K562 (cell line): ENCODE measurements at regions not wholly inside any gene's neighbourhood (a gene's known extent, or its start where the extent isn't known, plus 50 kb on each side); places are given as distances from the start of the nearest gene placed in this dataset.

Source experiments
- ARNT ChIP-seq, 2 experiments: fragments of 450-650 bp; IDR thresholded peaks; 2 replicates each; pipeline ENCODE4 v1.6.1; 2016; ENCODE audit warnings: mild to moderate bottlenecking in 1 of 2
- CEBPB ChIP-seq: fragments of 450-650 bp; IDR thresholded peaks from 2 replicates; pipeline ENCODE4 v1.6.1; 2016; ENCODE audit warnings: missing genetic modification characterization, missing compliant biosample characterization
- EP300 ChIP-seq: IDR thresholded peaks from 2 replicates; pipeline ENCODE4 v1.6.1; 2012; ENCODE audit warnings: low read length, improper control_type of control experiment
- GATAD2B ChIP-seq: fragments of 450-650 bp; IDR thresholded peaks from 2 replicates; pipeline ENCODE4 v1.6.1; 2017; ENCODE audit warnings: mild to moderate bottlenecking, borderline replicate concordance
- MTA3 ChIP-seq: fragments of 450-650 bp; formaldehyde crosslinking; IDR thresholded peaks from 2 replicates; pipeline ENCODE4 v1.6.1; 2017; ENCODE audit warnings: mild to moderate bottlenecking, borderline replicate concordance
- RUNX1 ChIP-seq: sonication (generic); IDR thresholded peaks from 2 replicates; pipeline ENCODE4 v1.6.1; 2016; ENCODE audit warnings: antibody characterized with exemption, low read depth
- SETDB1 ChIP-seq: IDR thresholded peaks from one replicate; pipeline ENCODE4 v1.6.1; 2012; ENCODE audit warnings: low read length, control low read depth, inconsistent platforms
- ZNF197 ChIP-seq: fragments of 200-800 bp; sonication (Bioruptor generic); IDR thresholded peaks from 2 replicates; pipeline ENCODE4 v1.6.1; 2016; ENCODE audit warnings: low read depth, missing genetic modification characterization, missing compliant biosample characterization
- ZNF696 ChIP-seq: fragments of 250-450 bp; sonication (Bioruptor Pico); conservative IDR thresholded peaks from 2 replicates; pipeline ENCODE4 v1.4.0; 2020; ENCODE audit warnings: mild to moderate bottlenecking, moderate library complexity
- TF ChIP-seq, protein P1 (sequence below), 3 experiments: IDR thresholded peaks in 2 of 3; conservative IDR thresholded peaks in 1 of 3; 2 replicates each; pipeline ENCODE4 v1.5.1; 2011 to 2012; ENCODE audit warnings: low read length in 3 of 3, mild to moderate bottlenecking in 3 of 3, control low read depth in 2 of 3, improper control_type of control experiment in 1 of 3, inconsistent platforms in 1 of 3, low read depth in 1 of 3, mixed read lengths in 1 of 3, moderate library complexity in 1 of 3; ENCODE audit not compliant: insufficient read depth in 2 of 3
- TF ChIP-seq, protein P2 (sequence below): sonication (generic); formaldehyde crosslinking; IDR thresholded peaks from 2 replicates; pipeline ENCODE4 v1.8.1; 2023; ENCODE audit warnings: mild to moderate bottlenecking, missing genetic modification reagents
- TF ChIP-seq, protein P3 (sequence below): fragments of 250-450 bp; sonication (Bioruptor Pico); IDR thresholded peaks from 2 replicates; pipeline ENCODE4 v1.5.0; 2022; ENCODE audit warnings: mild to moderate bottlenecking

DNA sequence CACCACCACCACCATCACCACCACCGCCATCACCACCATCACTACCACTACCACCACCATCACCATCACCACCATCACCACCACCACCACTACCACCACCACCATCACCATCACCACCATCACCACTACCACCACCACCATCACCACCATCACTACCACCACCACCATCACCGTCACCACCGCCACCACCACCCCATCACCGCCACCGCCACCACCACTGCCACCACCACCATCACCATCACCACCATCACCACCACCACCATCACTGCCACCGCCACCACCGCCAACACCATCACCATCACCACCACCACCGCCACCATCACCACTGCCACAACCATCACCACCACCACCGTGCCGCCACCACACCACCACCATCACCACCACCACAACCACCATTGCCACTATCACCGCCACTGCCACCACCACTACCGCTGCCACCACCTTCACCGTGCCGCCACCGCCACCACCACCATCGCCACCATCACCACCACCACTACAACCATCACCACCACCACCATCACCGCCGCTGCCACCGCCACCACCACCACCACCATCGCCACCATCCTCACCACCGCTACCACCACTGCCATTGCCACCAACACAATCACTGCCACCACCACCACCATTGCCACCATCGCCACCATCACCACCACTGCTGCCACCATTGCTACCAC, 1511.3 kb upstream of the AGA start:
- TF ChIP-seq, protein P1, sequence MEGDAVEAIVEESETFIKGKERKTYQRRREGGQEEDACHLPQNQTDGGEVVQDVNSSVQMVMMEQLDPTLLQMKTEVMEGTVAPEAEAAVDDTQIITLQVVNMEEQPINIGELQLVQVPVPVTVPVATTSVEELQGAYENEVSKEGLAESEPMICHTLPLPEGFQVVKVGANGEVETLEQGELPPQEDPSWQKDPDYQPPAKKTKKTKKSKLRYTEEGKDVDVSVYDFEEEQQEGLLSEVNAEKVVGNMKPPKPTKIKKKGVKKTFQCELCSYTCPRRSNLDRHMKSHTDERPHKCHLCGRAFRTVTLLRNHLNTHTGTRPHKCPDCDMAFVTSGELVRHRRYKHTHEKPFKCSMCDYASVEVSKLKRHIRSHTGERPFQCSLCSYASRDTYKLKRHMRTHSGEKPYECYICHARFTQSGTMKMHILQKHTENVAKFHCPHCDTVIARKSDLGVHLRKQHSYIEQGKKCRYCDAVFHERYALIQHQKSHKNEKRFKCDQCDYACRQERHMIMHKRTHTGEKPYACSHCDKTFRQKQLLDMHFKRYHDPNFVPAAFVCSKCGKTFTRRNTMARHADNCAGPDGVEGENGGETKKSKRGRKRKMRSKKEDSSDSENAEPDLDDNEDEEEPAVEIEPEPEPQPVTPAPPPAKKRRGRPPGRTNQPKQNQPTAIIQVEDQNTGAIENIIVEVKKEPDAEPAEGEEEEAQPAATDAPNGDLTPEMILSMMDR (IDR thresholded peaks at IDR 0.05 in 2 of 3, conservative IDR thresholded peaks at IDR 0.05 in 1 of 3; ENCODE audit: insufficient read depth in 2 of 3, low read depth in 1 of 3, low read length in 3 of 3) = no peak
- TF ChIP-seq, protein P2, sequence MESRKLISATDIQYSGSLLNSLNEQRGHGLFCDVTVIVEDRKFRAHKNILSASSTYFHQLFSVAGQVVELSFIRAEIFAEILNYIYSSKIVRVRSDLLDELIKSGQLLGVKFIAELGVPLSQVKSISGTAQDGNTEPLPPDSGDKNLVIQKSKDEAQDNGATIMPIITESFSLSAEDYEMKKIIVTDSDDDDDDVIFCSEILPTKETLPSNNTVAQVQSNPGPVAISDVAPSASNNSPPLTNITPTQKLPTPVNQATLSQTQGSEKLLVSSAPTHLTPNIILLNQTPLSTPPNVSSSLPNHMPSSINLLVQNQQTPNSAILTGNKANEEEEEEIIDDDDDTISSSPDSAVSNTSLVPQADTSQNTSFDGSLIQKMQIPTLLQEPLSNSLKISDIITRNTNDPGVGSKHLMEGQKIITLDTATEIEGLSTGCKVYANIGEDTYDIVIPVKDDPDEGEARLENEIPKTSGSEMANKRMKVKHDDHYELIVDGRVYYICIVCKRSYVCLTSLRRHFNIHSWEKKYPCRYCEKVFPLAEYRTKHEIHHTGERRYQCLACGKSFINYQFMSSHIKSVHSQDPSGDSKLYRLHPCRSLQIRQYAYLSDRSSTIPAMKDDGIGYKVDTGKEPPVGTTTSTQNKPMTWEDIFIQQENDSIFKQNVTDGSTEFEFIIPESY = no peak
- TF ChIP-seq SETDB1 (no peak), CEBPB (tag) (no peak), ZNF696 (CRISPR knock-in tag) (no peak), EP300 (no peak), GATAD2B (no peak), RUNX1 (no peak), ZNF197 (CRISPR knock-in tag) (no peak), ARNT (IDR thresholded peaks at IDR 0.05) (no peak), MTA3 (no peak)
- TF ChIP-seq, protein P3, sequence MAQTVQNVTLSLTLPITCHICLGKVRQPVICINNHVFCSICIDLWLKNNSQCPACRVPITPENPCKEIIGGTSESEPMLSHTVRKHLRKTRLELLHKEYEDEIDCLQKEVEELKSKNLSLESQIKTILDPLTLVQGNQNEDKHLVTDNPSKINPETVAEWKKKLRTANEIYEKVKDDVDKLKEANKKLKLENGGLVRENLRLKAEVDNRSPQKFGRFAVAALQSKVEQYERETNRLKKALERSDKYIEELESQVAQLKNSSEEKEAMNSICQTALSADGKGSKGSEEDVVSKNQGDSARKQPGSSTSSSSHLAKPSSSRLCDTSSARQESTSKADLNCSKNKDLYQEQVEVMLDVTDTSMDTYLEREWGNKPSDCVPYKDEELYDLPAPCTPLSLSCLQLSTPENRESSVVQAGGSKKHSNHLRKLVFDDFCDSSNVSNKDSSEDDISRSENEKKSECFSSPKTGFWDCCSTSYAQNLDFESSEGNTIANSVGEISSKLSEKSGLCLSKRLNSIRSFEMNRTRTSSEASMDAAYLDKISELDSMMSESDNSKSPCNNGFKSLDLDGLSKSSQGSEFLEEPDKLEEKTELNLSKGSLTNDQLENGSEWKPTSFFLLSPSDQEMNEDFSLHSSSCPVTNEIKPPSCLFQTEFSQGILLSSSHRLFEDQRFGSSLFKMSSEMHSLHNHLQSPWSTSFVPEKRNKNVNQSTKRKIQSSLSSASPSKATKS = no peak
